Calu3 (cell line): ENCODE measurements at regions not wholly inside any gene's neighbourhood (a gene's known extent, or its start where the extent isn't known, plus 50 kb on each side); places are given as distances from the start of the nearest gene placed in this dataset.

Experiments used
- BruUV-seq: library from RNA; stranded (reverse); fragments of 400-500 nt; replicated peaks from 2 replicates; lab custom pipeline; 2021; lab: Mats Ljungman, UMichigan
- CTCF ChIA-PET: fragments of 300-600 bp; sonication (Branson Sonifier 250); formaldehyde crosslinking; loops from one replicate; lab custom pipeline; 2022; ENCODE audit warnings: antibody characterized with exemption; lab: Charles Lee
- DNase-seq: peaks from one replicate; pipeline ENCODE4 v3.0.0; 2022
- H3K27ac Mint-ChIP-seq: one replicate; pipeline ENCODE4 v1.8.0; 2022; ENCODE audit warnings: mixed read lengths; ENCODE audit not compliant: unreplicated experiment
- H3K27me3 Mint-ChIP-seq: one replicate; pipeline ENCODE4 v1.8.0; 2022; ENCODE audit warnings: mixed read lengths; ENCODE audit not compliant: unreplicated experiment
- H3K36me3 Mint-ChIP-seq: one replicate; pipeline ENCODE4 v1.8.0; 2022; ENCODE audit warnings: mild to moderate bottlenecking, moderate library complexity, mixed read lengths; ENCODE audit not compliant: insufficient read depth, unreplicated experiment
- H3K4me1 Mint-ChIP-seq: one replicate; pipeline ENCODE4 v1.8.0; 2022; ENCODE audit warnings: mild to moderate bottlenecking, low read depth, mixed read lengths; ENCODE audit not compliant: unreplicated experiment
- H3K4me3 Mint-ChIP-seq: one replicate; pipeline ENCODE4 v1.8.0; 2022; ENCODE audit warnings: mild to moderate bottlenecking, low read depth, moderate library complexity, mixed read lengths; ENCODE audit not compliant: unreplicated experiment
- H3K9me3 Mint-ChIP-seq: one replicate; pipeline ENCODE4 v1.8.0; 2022; ENCODE audit warnings: low read depth, mixed read lengths; ENCODE audit not compliant: unreplicated experiment
- CTCF ChIP-seq: fragments of 200-600 bp; IDR thresholded peaks from one replicate; pipeline ENCODE4 v1.8.0; 2022; ENCODE audit warnings: antibody characterized with exemption; ENCODE audit not compliant: unreplicated experiment
- intact Hi-C: fragments of 100-400 bp; cut with micrococcal nuclease; formaldehyde crosslinking; loops from one replicate; pipeline ENCODE4 v1.10.0; 2022; ENCODE audit not compliant: unreplicated experiment

GRCh38 chr10:128998101-128998805, 468.8 kb upstream of the MGMT start:
- Mint-ChIP-seq H3K27ac (no peak overlapping the region), H3K4me1 (no peaks in the 10 kb centered on the region), H3K9me3 (peaks cover 11% of the 10 kb centered on the region), H3K36me3 (no peaks in the 10 kb centered on the region), H3K27me3 (no peaks in the 10 kb centered on the region), H3K4me3 (no peak overlapping the region)
- DNase-seq, result no peak
- no TSS peak for BruUV-seq
- TF ChIP-seq CTCF, result no peak
- intact Hi-C loops, result no loop called here
- CTCF ChIA-PET, result no interaction called here

GRCh38 chr10:129004398-129004797, 462.6 kb upstream of the MGMT start:
- Mint-ChIP-seq H3K4me1 (no peaks in the 10 kb centered on the region), H3K27ac (no peak overlapping the region), H3K36me3 (no peaks in the 10 kb centered on the region), H3K4me3 (no peak overlapping the region), H3K27me3 (no peaks in the 10 kb centered on the region), H3K9me3 (peaks cover 5% of the 10 kb centered on the region)
- DNase-seq, result no peak
- BruUV-seq, result no TSS peak
- CTCF ChIA-PET, result no interaction called here
- TF ChIP-seq CTCF, result no peak
- intact Hi-C loops, result no loop called here

GRCh38 chr10:129005080-129005479, 462.0 kb upstream of the MGMT start:
- CTCF ChIA-PET, result no interaction called here
- intact Hi-C loops, result no loop called here
- no peak for TF ChIP-seq CTCF
- Mint-ChIP-seq H3K27ac (no peak overlapping the region), H3K4me3 (no peak overlapping the region), H3K4me1 (no peaks in the 10 kb centered on the region), H3K36me3 (no peaks in the 10 kb centered on the region), H3K27me3 (no peaks in the 10 kb centered on the region), H3K9me3 (peaks cover 6% of the 10 kb centered on the region)
- no peak for DNase-seq
- BruUV-seq, result no TSS peak

GRCh38 chr10:129005804-129006203, 461.2 kb upstream of the MGMT start:
- TF ChIP-seq CTCF, result no peak
- peaks cover 6% of the 10 kb centered on the region for H3K9me3 Mint-ChIP-seq

More at GRCh38 chr10:129005804-129006203, 461.2 kb upstream of the MGMT start:
- no peaks in the 10 kb centered on the region for H3K36me3 Mint-ChIP-seq
- H3K27me3 Mint-ChIP-seq, result no peaks in the 10 kb centered on the region
- H3K27ac Mint-ChIP-seq, result no peak overlapping the region
- H3K4me3 Mint-ChIP-seq, result no peak overlapping the region
- CTCF ChIA-PET, result no interaction called here
- no peaks in the 10 kb centered on the region for H3K4me1 Mint-ChIP-seq
- no TSS peak for BruUV-seq
- no peak for DNase-seq
- intact Hi-C loops, result no loop called here
